ENCODE measurements at regions not wholly inside any gene's neighbourhood (a gene's known extent, or its start where the extent isn't known, plus 50 kb on each side); places are given as distances from the start of the nearest gene placed in this dataset.

- peaks cover 13% of the 10 kb centered on the region for H3K4me1 Mint-ChIP-seq (ENCODE audit: low read depth)
- peak overlapping the region; percentile 75 for H3K27ac Mint-ChIP-seq
- DNase-seq (ENCODE audit: low spot score, unreplicated experiment): no peak
- H3K27me3 Mint-ChIP-seq: no peaks in the 10 kb centered on the region
- peaks cover 28% of the 10 kb centered on the region for H3K9me3 Mint-ChIP-seq (ENCODE audit: low read depth)
- no peak overlapping the region for H3K4me3 Mint-ChIP-seq (ENCODE audit: low read depth)
- TF ChIP-seq CTCF (IDR thresholded peaks at IDR 0.05; ENCODE audit: unreplicated experiment): no peak
- peaks cover 45% of the 10 kb centered on the region for H3K36me3 Mint-ChIP-seq (ENCODE audit: insufficient read depth)
Observed at GRCh38 chr12:111111681-111112080, 191.3 kb upstream of the MYL2 start.

- Mint-ChIP-seq H3K4me1 (ENCODE audit: low read depth) (peaks cover 12% of the 10 kb centered on the region), H3K4me3 (ENCODE audit: low read depth) (no peak overlapping the region), H3K27me3 (no peaks in the 10 kb centered on the region), H3K9me3 (ENCODE audit: low read depth) (peaks cover 22% of the 10 kb centered on the region), H3K36me3 (ENCODE audit: insufficient read depth) (peaks cover 37% of the 10 kb centered on the region), H3K27ac (no peak overlapping the region)
- no peak for TF ChIP-seq CTCF (IDR thresholded peaks at IDR 0.05; ENCODE audit: unreplicated experiment)
- DNase-seq (ENCODE audit: low spot score, unreplicated experiment): no peak
Observed at GRCh38 chr12:111110556-111110955, 190.2 kb upstream of the MYL2 start.

GRCh38 chr12:111108726-111109125 is 188.3 kb upstream of the MYL2 start:
- DNase-seq (ENCODE audit: low spot score, unreplicated experiment): no peak
- Mint-ChIP-seq H3K27ac (no peak overlapping the region), H3K4me3 (ENCODE audit: low read depth) (no peak overlapping the region), H3K36me3 (ENCODE audit: insufficient read depth) (peaks cover 27% of the 10 kb centered on the region), H3K4me1 (ENCODE audit: low read depth) (peaks cover 19% of the 10 kb centered on the region), H3K27me3 (no peaks in the 10 kb centered on the region), H3K9me3 (ENCODE audit: low read depth) (peaks cover 11% of the 10 kb centered on the region)
- TF ChIP-seq CTCF (IDR thresholded peaks at IDR 0.05; ENCODE audit: unreplicated experiment): no peak

- peaks cover 31% of the 10 kb centered on the region for H3K36me3 Mint-ChIP-seq (ENCODE audit: insufficient read depth)
- H3K4me3 Mint-ChIP-seq (ENCODE audit: low read depth): no peak overlapping the region
- DNase-seq (ENCODE audit: low spot score, unreplicated experiment): no peak
- no peaks in the 10 kb centered on the region for H3K27me3 Mint-ChIP-seq
- TF ChIP-seq CTCF (IDR thresholded peaks at IDR 0.05; ENCODE audit: unreplicated experiment): no peak
- H3K9me3 Mint-ChIP-seq (ENCODE audit: low read depth): peaks cover 11% of the 10 kb centered on the region
- no peak overlapping the region for H3K27ac Mint-ChIP-seq
- peaks cover 19% of the 10 kb centered on the region for H3K4me1 Mint-ChIP-seq (ENCODE audit: low read depth)
Observed at GRCh38 chr12:111107392-111108178, 187.2 kb upstream of the MYL2 start.

GRCh38 chr12:111105294-111105693 is 184.9 kb upstream of the MYL2 start:
- no peak for TF ChIP-seq CTCF (IDR thresholded peaks at IDR 0.05; ENCODE audit: unreplicated experiment)
- Mint-ChIP-seq H3K27me3 (no peaks in the 10 kb centered on the region), H3K9me3 (ENCODE audit: low read depth) (peaks cover 11% of the 10 kb centered on the region), H3K4me1 (ENCODE audit: low read depth) (peaks cover 14% of the 10 kb centered on the region), H3K27ac (peak overlapping the region; percentile 90), H3K36me3 (ENCODE audit: insufficient read depth) (peaks cover 27% of the 10 kb centered on the region), H3K4me3 (ENCODE audit: low read depth) (no peak overlapping the region)
- DNase-seq (ENCODE audit: low spot score, unreplicated experiment): no peak

Data from progenitor cell of endocrine pancreas (in vitro differentiated cells).